ENCODE measurements at regions not wholly inside any gene's neighbourhood (a gene's known extent, or its start where the extent isn't known, plus 50 kb on each side); places are given as distances from the start of the nearest gene placed in this dataset.

GRCh38 chr5:25064306-25064705, 419.5 kb upstream of the CDH10 start:
- no peaks in the 10 kb centered on the region for H3K36me3 Mint-ChIP-seq (ENCODE audit: insufficient read depth)
- H3K27me3 Mint-ChIP-seq = no peaks in the 10 kb centered on the region

GRCh38 chr5:25060575-25060974, 415.8 kb upstream of the CDH10 start:
- no peak overlapping the region for H3K4me3 Mint-ChIP-seq (ENCODE audit: low read depth)
- H3K36me3 Mint-ChIP-seq (ENCODE audit: insufficient read depth) = no peaks in the 10 kb centered on the region
- no peak for TF ChIP-seq CTCF (IDR thresholded peaks at IDR 0.05; ENCODE audit: unreplicated experiment)
- no peaks in the 10 kb centered on the region for H3K27me3 Mint-ChIP-seq
- H3K4me1 Mint-ChIP-seq (ENCODE audit: low read depth) = peaks cover 7% of the 10 kb centered on the region
- H3K27ac Mint-ChIP-seq = no peak overlapping the region
- no peak for DNase-seq (ENCODE audit: low spot score, unreplicated experiment)
- H3K9me3 Mint-ChIP-seq (ENCODE audit: low read depth) = no peaks in the 10 kb centered on the region

More at GRCh38 chr5:25064306-25064705, 419.5 kb upstream of the CDH10 start:
- no peak for DNase-seq (ENCODE audit: low spot score, unreplicated experiment)
- Mint-ChIP-seq H3K9me3 (ENCODE audit: low read depth) (no peaks in the 10 kb centered on the region), H3K27ac (no peak overlapping the region), H3K4me3 (ENCODE audit: low read depth) (no peak overlapping the region), H3K4me1 (ENCODE audit: low read depth) (peaks cover 3% of the 10 kb centered on the region)
- no peak for TF ChIP-seq CTCF (IDR thresholded peaks at IDR 0.05; ENCODE audit: unreplicated experiment)

- DNase-seq (ENCODE audit: low spot score, unreplicated experiment) = no peak
- Mint-ChIP-seq H3K27ac (no peak overlapping the region), H3K9me3 (ENCODE audit: low read depth) (peaks cover 3% of the 10 kb centered on the region), H3K4me3 (ENCODE audit: low read depth) (no peak overlapping the region), H3K4me1 (ENCODE audit: low read depth) (peaks cover 4% of the 10 kb centered on the region), H3K27me3 (no peaks in the 10 kb centered on the region), H3K36me3 (ENCODE audit: insufficient read depth) (no peaks in the 10 kb centered on the region)
- TF ChIP-seq CTCF (IDR thresholded peaks at IDR 0.05; ENCODE audit: unreplicated experiment) = no peak
Observed at GRCh38 chr5:25056836-25057235, 412.1 kb upstream of the CDH10 start.

GRCh38 chr5:25033658-25034057, 388.9 kb upstream of the CDH10 start:
- Mint-ChIP-seq H3K27me3 (no peaks in the 10 kb centered on the region), H3K9me3 (ENCODE audit: low read depth) (peaks cover 4% of the 10 kb centered on the region), H3K27ac (no peak overlapping the region), H3K4me3 (ENCODE audit: low read depth) (no peak overlapping the region), H3K4me1 (ENCODE audit: low read depth) (peaks cover 1% of the 10 kb centered on the region), H3K36me3 (ENCODE audit: insufficient read depth) (no peaks in the 10 kb centered on the region)
- TF ChIP-seq CTCF (IDR thresholded peaks at IDR 0.05; ENCODE audit: unreplicated experiment) = no peak
- no peak for DNase-seq (ENCODE audit: low spot score, unreplicated experiment)

- DNase-seq (ENCODE audit: low spot score, unreplicated experiment) = no peak
- H3K4me1 Mint-ChIP-seq (ENCODE audit: low read depth) = peaks cover 1% of the 10 kb centered on the region
Observed at GRCh38 chr5:25029004-25029403, 384.2 kb upstream of the CDH10 start.

More at GRCh38 chr5:25029004-25029403, 384.2 kb upstream of the CDH10 start:
- no peak for TF ChIP-seq CTCF (IDR thresholded peaks at IDR 0.05; ENCODE audit: unreplicated experiment)
- Mint-ChIP-seq H3K36me3 (ENCODE audit: insufficient read depth) (no peaks in the 10 kb centered on the region), H3K4me3 (ENCODE audit: low read depth) (no peak overlapping the region), H3K27ac (no peak overlapping the region), H3K27me3 (no peaks in the 10 kb centered on the region), H3K9me3 (ENCODE audit: low read depth) (peaks cover 3% of the 10 kb centered on the region)
